LNCAP (cell line): ENCODE measurements at regions not wholly inside any gene's neighbourhood (a gene's known extent, or its start where the extent isn't known, plus 50 kb on each side); places are given as distances from the start of the nearest gene placed in this dataset.

ENCODE experiments used
- CTCF ChIP-seq: fragments of 450-650 bp; IDR thresholded peaks from 2 replicates; pipeline ENCODE4 v1.5.1; 2017; ENCODE audit warnings: mild to moderate bottlenecking

- TF ChIP-seq CTCF, result no peak
Observed at GRCh38 chr3:56989977-56990640, 70.4 kb upstream of the SPATA12 start.

- TF ChIP-seq CTCF, result no peak; the same call in 1 of the 2 replicates
Observed at GRCh38 chr3:56989169-56989976, 71.1 kb upstream of the SPATA12 start.

GRCh38 chr3:56988458-56989168, 71.9 kb upstream of the SPATA12 start:
- TF ChIP-seq CTCF, result peak; percentile 76

GRCh38 chr3:56987238-56987895, 73.1 kb upstream of the SPATA12 start:
- TF ChIP-seq CTCF, result no peak

GRCh38 chr3:56986347-56986746, 74.1 kb upstream of the SPATA12 start:
- no peak for TF ChIP-seq CTCF

- no peak for TF ChIP-seq CTCF
Observed at GRCh38 chr3:56985878-56986277, 74.6 kb upstream of the SPATA12 start.

GRCh38 chr3:56985460-56985859, 75.0 kb upstream of the SPATA12 start:
- TF ChIP-seq CTCF, result no peak
